ENCODE measurements at regions not wholly inside any gene's neighbourhood (a gene's known extent, or its start where the extent isn't known, plus 50 kb on each side); places are given as distances from the start of the nearest gene placed in this dataset.

DNA sequence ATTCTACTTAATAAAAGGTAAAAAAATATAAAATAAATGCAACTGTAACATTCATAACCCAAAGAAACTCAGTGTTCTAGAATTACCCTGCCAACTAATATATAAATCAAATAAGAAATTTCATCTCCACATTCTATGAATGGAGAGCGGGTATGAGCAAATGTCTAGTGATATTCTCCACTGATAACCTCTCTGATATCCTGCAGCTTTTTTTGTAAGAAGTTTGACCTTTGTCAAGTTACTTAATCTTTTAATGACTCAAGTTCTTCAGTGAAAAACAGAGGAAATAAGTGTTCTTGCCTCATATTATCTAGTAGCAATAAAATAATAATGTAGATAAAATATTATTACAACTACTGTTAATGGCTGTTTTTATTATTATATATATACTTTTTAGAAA lies 1275.6 kb upstream of the CDH9 start (continued):
- TF ChIP-seq, protein P1, sequence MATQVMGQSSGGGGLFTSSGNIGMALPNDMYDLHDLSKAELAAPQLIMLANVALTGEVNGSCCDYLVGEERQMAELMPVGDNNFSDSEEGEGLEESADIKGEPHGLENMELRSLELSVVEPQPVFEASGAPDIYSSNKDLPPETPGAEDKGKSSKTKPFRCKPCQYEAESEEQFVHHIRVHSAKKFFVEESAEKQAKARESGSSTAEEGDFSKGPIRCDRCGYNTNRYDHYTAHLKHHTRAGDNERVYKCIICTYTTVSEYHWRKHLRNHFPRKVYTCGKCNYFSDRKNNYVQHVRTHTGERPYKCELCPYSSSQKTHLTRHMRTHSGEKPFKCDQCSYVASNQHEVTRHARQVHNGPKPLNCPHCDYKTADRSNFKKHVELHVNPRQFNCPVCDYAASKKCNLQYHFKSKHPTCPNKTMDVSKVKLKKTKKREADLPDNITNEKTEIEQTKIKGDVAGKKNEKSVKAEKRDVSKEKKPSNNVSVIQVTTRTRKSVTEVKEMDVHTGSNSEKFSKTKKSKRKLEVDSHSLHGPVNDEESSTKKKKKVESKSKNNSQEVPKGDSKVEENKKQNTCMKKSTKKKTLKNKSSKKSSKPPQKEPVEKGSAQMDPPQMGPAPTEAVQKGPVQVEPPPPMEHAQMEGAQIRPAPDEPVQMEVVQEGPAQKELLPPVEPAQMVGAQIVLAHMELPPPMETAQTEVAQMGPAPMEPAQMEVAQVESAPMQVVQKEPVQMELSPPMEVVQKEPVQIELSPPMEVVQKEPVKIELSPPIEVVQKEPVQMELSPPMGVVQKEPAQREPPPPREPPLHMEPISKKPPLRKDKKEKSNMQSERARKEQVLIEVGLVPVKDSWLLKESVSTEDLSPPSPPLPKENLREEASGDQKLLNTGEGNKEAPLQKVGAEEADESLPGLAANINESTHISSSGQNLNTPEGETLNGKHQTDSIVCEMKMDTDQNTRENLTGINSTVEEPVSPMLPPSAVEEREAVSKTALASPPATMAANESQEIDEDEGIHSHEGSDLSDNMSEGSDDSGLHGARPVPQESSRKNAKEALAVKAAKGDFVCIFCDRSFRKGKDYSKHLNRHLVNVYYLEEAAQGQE (IDR thresholded peaks at IDR 0.05; ENCODE audit: unreplicated experiment): no peak
- no peak for TF ChIP-seq NANOG (IDR thresholded peaks at IDR 0.05; ENCODE audit: borderline replicate concordance)
- TF ChIP-seq, protein P2, sequence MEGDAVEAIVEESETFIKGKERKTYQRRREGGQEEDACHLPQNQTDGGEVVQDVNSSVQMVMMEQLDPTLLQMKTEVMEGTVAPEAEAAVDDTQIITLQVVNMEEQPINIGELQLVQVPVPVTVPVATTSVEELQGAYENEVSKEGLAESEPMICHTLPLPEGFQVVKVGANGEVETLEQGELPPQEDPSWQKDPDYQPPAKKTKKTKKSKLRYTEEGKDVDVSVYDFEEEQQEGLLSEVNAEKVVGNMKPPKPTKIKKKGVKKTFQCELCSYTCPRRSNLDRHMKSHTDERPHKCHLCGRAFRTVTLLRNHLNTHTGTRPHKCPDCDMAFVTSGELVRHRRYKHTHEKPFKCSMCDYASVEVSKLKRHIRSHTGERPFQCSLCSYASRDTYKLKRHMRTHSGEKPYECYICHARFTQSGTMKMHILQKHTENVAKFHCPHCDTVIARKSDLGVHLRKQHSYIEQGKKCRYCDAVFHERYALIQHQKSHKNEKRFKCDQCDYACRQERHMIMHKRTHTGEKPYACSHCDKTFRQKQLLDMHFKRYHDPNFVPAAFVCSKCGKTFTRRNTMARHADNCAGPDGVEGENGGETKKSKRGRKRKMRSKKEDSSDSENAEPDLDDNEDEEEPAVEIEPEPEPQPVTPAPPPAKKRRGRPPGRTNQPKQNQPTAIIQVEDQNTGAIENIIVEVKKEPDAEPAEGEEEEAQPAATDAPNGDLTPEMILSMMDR (conservative IDR thresholded peaks at IDR 0.05; ENCODE audit: low read depth in 2 of 2): no peak
- TF ChIP-seq, protein P3, sequence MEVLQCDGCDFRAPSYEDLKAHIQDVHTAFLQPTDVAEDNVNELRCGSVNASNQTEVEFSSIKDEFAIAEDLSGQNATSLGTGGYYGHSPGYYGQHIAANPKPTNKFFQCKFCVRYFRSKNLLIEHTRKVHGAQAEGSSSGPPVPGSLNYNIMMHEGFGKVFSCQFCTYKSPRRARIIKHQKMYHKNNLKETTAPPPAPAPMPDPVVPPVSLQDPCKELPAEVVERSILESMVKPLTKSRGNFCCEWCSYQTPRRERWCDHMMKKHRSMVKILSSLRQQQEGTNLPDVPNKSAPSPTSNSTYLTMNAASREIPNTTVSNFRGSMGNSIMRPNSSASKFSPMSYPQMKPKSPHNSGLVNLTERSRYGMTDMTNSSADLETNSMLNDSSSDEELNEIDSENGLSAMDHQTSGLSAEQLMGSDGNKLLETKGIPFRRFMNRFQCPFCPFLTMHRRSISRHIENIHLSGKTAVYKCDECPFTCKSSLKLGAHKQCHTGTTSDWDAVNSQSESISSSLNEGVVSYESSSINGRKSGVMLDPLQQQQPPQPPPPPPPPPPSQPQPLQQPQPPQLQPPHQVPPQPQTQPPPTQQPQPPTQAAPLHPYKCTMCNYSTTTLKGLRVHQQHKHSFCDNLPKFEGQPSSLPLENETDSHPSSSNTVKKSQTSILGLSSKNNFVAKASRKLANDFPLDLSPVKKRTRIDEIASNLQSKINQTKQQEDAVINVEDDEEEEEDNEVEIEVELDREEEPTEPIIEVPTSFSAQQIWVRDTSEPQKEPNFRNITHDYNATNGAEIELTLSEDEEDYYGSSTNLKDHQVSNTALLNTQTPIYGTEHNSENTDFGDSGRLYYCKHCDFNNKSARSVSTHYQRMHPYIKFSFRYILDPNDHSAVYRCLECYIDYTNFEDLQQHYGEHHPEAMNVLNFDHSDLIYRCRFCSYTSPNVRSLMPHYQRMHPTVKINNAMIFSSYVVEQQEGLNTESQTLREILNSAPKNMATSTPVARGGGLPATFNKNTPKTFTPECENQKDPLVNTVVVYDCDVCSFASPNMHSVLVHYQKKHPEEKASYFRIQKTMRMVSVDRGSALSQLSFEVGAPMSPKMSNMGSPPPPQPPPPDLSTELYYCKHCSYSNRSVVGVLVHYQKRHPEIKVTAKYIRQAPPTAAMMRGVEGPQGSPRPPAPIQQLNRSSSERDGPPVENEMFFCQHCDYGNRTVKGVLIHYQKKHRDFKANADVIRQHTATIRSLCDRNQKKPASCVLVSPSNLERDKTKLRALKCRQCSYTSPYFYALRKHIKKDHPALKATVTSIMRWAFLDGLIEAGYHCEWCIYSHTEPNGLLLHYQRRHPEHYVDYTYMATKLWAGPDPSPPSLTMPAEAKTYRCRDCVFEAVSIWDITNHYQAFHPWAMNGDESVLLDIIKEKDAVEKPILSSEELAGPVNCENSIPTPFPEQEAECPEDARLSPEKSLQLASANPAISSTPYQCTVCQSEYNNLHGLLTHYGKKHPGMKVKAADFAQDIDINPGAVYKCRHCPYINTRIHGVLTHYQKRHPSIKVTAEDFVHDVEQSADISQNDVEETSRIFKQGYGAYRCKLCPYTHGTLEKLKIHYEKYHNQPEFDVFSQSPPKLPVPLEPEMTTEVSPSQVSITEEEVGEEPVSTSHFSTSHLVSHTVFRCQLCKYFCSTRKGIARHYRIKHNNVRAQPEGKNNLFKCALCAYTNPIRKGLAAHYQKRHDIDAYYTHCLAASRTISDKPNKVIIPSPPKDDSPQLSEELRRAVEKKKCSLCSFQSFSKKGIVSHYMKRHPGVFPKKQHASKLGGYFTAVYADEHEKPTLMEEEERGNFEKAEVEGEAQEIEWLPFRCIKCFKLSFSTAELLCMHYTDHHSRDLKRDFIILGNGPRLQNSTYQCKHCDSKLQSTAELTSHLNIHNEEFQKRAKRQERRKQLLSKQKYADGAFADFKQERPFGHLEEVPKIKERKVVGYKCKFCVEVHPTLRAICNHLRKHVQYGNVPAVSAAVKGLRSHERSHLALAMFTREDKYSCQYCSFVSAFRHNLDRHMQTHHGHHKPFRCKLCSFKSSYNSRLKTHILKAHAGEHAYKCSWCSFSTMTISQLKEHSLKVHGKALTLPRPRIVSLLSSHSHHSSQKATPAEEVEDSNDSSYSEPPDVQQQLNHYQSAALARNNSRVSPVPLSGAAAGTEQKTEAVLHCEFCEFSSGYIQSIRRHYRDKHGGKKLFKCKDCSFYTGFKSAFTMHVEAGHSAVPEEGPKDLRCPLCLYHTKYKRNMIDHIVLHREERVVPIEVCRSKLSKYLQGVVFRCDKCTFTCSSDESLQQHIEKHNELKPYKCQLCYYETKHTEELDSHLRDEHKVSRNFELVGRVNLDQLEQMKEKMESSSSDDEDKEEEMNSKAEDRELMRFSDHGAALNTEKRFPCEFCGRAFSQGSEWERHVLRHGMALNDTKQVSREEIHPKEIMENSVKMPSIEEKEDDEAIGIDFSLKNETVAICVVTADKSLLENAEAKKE (CRISPR knock-in tag; IDR thresholded peaks at IDR 0.05): no peak

All from GM23338 (cell line).